ENCODE measurements at regions not wholly inside any gene's neighbourhood (a gene's known extent, or its start where the extent isn't known, plus 50 kb on each side); places are given as distances from the start of the nearest gene placed in this dataset.

DNA sequence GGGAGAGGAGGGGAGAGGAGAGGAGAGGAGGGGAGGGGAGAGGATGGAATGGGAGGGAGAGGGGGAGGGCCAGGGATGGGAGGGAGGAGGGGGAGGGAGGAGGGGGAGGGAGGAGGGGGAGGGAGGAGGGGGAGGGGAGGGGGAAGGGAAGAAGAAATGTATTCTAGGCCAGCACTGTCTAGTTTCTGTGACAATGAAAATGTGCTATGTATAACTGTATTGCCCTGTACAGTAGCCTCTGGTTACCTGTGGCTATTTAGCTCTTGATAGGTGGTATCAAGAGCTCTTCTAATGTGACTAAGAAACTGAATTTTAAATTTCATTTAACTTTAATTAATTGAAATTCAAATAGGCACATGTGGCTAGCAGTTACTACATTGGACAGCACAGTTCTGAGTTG lies 143.1 kb downstream of the BTC start:
- no peak for TF ChIP-seq SP3 (tag by site-specific recombination; IDR thresholded peaks at IDR 0.05)
- no peak for TF ChIP-seq KLF8 (tag by site-specific recombination; IDR thresholded peaks at IDR 0.05)
- TF ChIP-seq ZNF561 (tag by site-specific recombination; IDR thresholded peaks at IDR 0.05; ENCODE audit: borderline replicate concordance) = no peak
- TF ChIP-seq ZNF677 (tag by site-specific recombination; IDR thresholded peaks at IDR 0.05) = no peak
- no peak for TF ChIP-seq ZFP3 (tag by site-specific recombination; IDR thresholded peaks at IDR 0.05; ENCODE audit: low read depth)
- TF ChIP-seq, protein P1, sequence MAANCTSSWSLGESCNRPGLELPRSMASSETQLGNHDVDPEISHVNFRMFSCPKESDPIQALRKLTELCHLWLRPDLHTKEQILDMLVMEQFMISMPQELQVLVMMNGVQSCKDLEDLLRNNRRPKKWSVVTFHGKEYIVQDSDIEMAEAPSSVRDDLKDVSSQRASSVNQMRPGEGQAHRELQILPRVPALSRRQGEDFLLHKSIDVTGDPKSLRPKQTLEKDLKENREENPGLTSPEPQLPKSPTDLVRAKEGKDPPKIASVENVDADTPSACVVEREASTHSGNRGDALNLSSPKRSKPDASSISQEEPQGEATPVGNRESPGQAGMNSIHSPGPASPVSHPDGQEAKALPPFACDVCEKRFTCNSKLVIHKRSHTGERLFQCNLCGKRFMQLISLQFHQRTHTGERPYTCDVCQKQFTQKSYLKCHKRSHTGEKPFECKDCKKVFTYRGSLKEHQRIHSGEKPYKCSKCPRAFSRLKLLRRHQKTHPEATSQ (tag by site-specific recombination; IDR thresholded peaks at IDR 0.05) = no peak
- TF ChIP-seq ZBTB20 (tag by site-specific recombination; IDR thresholded peaks at IDR 0.05) = no peak
- no peak for TF ChIP-seq ZBTB48 (tag by site-specific recombination; IDR thresholded peaks at IDR 0.05)
- no peak for TF ChIP-seq PRDM6 (tag by site-specific recombination; IDR thresholded peaks at IDR 0.05)
- TF ChIP-seq ZSCAN30 (tag by site-specific recombination; IDR thresholded peaks at IDR 0.05) = no peak
- ChIA-PET CTCF (no interaction called here), POLR2A (no interaction called here)
- Histone ChIP-seq H3K27ac (ENCODE audit: extremely low read depth, low read depth, low read length) (no peak overlapping the region), H3K4me3 (ENCODE audit: low read depth, low read length) (no peak overlapping the region), H3K9me3 (ENCODE audit: control insufficient read depth, insufficient read depth, low read depth, low read length) (no peaks in the 10 kb centered on the region), H3K36me3 (ENCODE audit: control insufficient read depth in 2 of 2, insufficient read depth in 1 of 2, low read length in 2 of 2) (no peaks in the 10 kb centered on the region), H3K4me1 (ENCODE audit: control insufficient read depth, insufficient read depth, low read length) (no peaks in the 10 kb centered on the region)

DNA sequence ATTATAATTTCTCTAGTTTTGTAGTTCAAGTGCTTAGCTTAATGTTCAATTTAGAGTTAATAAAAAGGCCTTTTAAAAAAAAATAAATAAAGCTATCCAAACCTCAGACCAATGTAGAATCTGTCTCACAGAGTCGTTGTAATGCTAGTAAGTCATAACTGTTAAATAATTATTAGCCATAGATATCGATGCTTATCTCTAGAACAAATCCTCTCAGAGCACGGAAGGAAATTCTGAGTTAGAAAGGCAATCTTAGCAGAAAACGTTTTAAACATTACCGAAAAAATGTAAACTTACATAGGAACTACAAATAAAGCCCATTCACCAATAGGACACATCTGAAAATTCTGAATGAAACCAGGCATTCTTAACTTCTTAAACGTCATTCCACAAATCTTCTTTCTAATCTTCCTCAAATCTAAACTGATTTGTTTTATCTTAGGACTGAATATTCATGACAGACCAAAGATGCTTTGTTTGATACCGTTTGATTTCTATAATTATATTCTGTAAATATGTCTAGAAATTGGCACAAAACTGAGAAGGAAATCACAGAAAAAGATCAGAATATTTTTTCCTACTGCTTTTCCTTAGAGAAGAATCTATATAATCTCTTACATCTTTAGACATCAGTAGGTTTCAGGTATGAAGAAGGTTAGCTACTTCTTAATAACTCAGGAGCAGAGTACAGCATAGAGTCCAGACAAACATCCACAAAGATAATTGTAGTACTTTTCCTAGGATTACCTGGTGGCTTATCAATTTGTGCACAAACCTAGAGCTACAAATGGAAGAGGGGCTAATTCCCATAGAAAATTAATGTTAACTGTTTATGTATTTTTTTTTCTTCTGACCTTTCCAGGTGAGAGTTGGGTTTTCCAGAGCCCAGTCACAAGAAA lies 140.7 kb downstream of the BTC start:
- TF ChIP-seq ZFP37 (tag by site-specific recombination; IDR thresholded peaks at IDR 0.05) = no peak
- no peak for TF ChIP-seq ZNF518A (tag by site-specific recombination; conservative IDR thresholded peaks at IDR 0.05; ENCODE audit: low read depth)
- TF ChIP-seq, protein P2, sequence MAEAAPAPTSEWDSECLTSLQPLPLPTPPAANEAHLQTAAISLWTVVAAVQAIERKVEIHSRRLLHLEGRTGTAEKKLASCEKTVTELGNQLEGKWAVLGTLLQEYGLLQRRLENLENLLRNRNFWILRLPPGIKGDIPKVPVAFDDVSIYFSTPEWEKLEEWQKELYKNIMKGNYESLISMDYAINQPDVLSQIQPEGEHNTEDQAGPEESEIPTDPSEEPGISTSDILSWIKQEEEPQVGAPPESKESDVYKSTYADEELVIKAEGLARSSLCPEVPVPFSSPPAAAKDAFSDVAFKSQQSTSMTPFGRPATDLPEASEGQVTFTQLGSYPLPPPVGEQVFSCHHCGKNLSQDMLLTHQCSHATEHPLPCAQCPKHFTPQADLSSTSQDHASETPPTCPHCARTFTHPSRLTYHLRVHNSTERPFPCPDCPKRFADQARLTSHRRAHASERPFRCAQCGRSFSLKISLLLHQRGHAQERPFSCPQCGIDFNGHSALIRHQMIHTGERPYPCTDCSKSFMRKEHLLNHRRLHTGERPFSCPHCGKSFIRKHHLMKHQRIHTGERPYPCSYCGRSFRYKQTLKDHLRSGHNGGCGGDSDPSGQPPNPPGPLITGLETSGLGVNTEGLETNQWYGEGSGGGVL (tag by site-specific recombination; IDR thresholded peaks at IDR 0.05) = no peak
- Histone ChIP-seq H3K9me3 (ENCODE audit: control insufficient read depth, insufficient read depth, low read depth, low read length) (no peaks in the 10 kb centered on the region), H3K36me3 (ENCODE audit: control insufficient read depth in 2 of 2, insufficient read depth in 1 of 2, low read length in 2 of 2) (no peaks in the 10 kb centered on the region), H3K27ac (ENCODE audit: extremely low read depth, low read depth, low read length) (no peak overlapping the region), H3K4me1 (ENCODE audit: control insufficient read depth, insufficient read depth, low read length) (no peaks in the 10 kb centered on the region), H3K4me3 (ENCODE audit: low read depth, low read length) (no peak overlapping the region)
- ChIA-PET CTCF (interaction anchor here (0.6 to 1.0 kb wide), 3 partner anchors 30 to 276 kb away, joined by 3 to 5 read pairs (median 3); no protein-coding TSS in a partner anchor), POLR2A (no interaction called here)
